ENCODE measurements at regions not wholly inside any gene's neighbourhood (a gene's known extent, or its start where the extent isn't known, plus 50 kb on each side); places are given as distances from the start of the nearest gene placed in this dataset.

DNA sequence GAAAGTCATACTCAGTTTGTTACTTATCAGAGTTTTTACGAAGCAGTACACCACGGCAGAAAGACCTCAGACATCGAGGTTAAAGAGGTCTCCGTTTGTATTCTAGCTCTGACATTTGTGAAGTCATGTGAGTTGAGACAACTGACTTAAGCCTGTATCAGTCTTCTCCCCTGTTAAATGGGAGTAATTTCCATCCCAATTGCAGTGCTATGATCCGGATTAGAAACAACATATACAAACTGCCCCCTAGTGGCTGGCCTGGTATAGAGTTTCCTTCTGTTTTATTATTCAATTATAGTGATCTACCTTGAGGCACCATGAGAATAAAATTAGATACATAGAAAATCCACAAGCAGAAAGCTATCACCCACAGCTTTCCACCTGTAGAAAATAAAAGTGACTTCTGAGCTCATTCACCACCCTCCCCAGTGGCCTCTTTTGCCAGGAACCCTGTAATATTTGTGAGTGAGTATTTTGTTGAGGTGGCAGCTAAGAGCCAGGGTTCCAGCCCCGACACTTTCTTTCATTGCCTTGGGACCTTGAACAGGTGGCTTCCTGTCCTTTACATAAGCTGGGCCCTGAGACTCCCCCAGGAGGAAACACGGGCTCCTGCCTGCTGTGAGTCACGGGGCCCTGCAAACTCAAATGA is 607.2 kb upstream of the MGMT start (continued):
- TF ChIP-seq BCL6 (CRISPR knock-in tag; IDR thresholded peaks at IDR 0.05) (no peak), ZNF165 (CRISPR knock-in tag; IDR thresholded peaks at IDR 0.05; ENCODE audit: borderline replicate concordance) (no peak), KDM4B (IDR thresholded peaks at IDR 0.05; ENCODE audit: borderline replicate concordance in 2 of 2, low read depth in 1 of 2) (no peak), EP300 (IDR thresholded peaks at IDR 0.05; ENCODE audit: low read length) (no peak), RBM25 (IDR thresholded peaks at IDR 0.05; ENCODE audit: low read depth, low read length, severe bottlenecking) (peak; percentile 74), SIN3B (IDR thresholded peaks at IDR 0.05; ENCODE audit: low read depth) (no peak), ZBTB7A (IDR thresholded peaks at IDR 0.05; ENCODE audit: borderline replicate concordance, control insufficient read depth, low read depth, low read length) (no peak), REST (IDR thresholded peaks at IDR 0.05; ENCODE audit: borderline replicate concordance) (peak; percentile 55; the same call in 1 of the 2 replicates), REST (CRISPR knock-in tag; IDR thresholded peaks at IDR 0.05; ENCODE audit: low read depth) (no peak), ZNF253 (CRISPR knock-in tag; conservative IDR thresholded peaks at IDR 0.05) (no peak), GATAD2B (IDR thresholded peaks at IDR 0.05; ENCODE audit: borderline replicate concordance) (no peak), SMARCC2 (IDR thresholded peaks at IDR 0.05; ENCODE audit: low read depth) (no peak), SMC3 (conservative IDR thresholded peaks at IDR 0.05; ENCODE audit: insufficient read depth, low read depth, low read length) (peak; percentile 52), NEUROD1 (IDR thresholded peaks at IDR 0.05; ENCODE audit: borderline replicate concordance, low read depth, low read length, partially characterized antibody) (no peak), RAD21 (CRISPR knock-in tag; conservative IDR thresholded peaks at IDR 0.05 in 1 of 2, IDR thresholded peaks at IDR 0.05 in 1 of 2) (peak; percentile 30 to 65; a peak in 3 of 4 replicates), KDM1A (IDR thresholded peaks at IDR 0.05) (no peak), HCFC1 (IDR thresholded peaks at IDR 0.05; ENCODE audit: low read depth, low read length) (no peak), SRSF9 (IDR thresholded peaks at IDR 0.05; ENCODE audit: borderline replicate concordance, low read depth, low read length) (no peak), HMGN3 (IDR thresholded peaks at IDR 0.05; ENCODE audit: borderline replicate concordance, extremely low read depth, insufficient read length, low read depth, low read length) (no peak)
- TF ChIP-seq, protein P1, sequence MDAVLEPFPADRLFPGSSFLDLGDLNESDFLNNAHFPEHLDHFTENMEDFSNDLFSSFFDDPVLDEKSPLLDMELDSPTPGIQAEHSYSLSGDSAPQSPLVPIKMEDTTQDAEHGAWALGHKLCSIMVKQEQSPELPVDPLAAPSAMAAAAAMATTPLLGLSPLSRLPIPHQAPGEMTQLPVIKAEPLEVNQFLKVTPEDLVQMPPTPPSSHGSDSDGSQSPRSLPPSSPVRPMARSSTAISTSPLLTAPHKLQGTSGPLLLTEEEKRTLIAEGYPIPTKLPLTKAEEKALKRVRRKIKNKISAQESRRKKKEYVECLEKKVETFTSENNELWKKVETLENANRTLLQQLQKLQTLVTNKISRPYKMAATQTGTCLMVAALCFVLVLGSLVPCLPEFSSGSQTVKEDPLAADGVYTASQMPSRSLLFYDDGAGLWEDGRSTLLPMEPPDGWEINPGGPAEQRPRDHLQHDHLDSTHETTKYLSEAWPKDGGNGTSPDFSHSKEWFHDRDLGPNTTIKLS (IDR thresholded peaks at IDR 0.05; ENCODE audit: borderline replicate concordance, low read depth), result no peak

All from K562 (cell line).